ENCODE measurements at regions not wholly inside any gene's neighbourhood (a gene's known extent, or its start where the extent isn't known, plus 50 kb on each side); places are given as distances from the start of the nearest gene placed in this dataset.

GRCh38 chr10:84900141-84900540 is 571.8 kb downstream of the CCSER2 start:
- no peaks in the 10 kb centered on the region for H3K9me3 Mint-ChIP-seq
- CTCF ChIA-PET, result no interaction called here
- no peaks in the 10 kb centered on the region for H3K36me3 Mint-ChIP-seq (ENCODE audit: low read depth)
- H3K27me3 Mint-ChIP-seq (ENCODE audit: low read depth), result peaks cover 3% of the 10 kb centered on the region
- no peak overlapping the region for H3K27ac Mint-ChIP-seq
- intact Hi-C loops (cut with micrococcal nuclease), result no loop called here
- DNase-seq, result no peak
- no peak overlapping the region for H3K4me3 Mint-ChIP-seq
- H3K4me1 Mint-ChIP-seq (ENCODE audit: low read depth), result no peaks in the 10 kb centered on the region

- CTCF ChIA-PET, result no interaction called here
- H3K27me3 Mint-ChIP-seq (ENCODE audit: low read depth), result peaks cover 3% of the 10 kb centered on the region
- no peaks in the 10 kb centered on the region for H3K36me3 Mint-ChIP-seq (ENCODE audit: low read depth)
- H3K27ac Mint-ChIP-seq, result no peak overlapping the region
- DNase-seq, result no peak
- no peaks in the 10 kb centered on the region for H3K4me1 Mint-ChIP-seq (ENCODE audit: low read depth)
- intact Hi-C loops (cut with micrococcal nuclease), result no loop called here
- H3K9me3 Mint-ChIP-seq, result no peaks in the 10 kb centered on the region
- H3K4me3 Mint-ChIP-seq, result no peak overlapping the region
These were observed 573.5 kb downstream of the CCSER2 start for GRCh38 chr10:84901885-84902284.

- CTCF ChIA-PET, result no interaction called here
- peaks cover 3% of the 10 kb centered on the region for H3K27me3 Mint-ChIP-seq (ENCODE audit: low read depth)
- no peaks in the 10 kb centered on the region for H3K36me3 Mint-ChIP-seq (ENCODE audit: low read depth)
- H3K9me3 Mint-ChIP-seq, result no peaks in the 10 kb centered on the region
- DNase-seq, result no peak
- H3K4me1 Mint-ChIP-seq (ENCODE audit: low read depth), result no peaks in the 10 kb centered on the region
- H3K4me3 Mint-ChIP-seq, result no peak overlapping the region
- intact Hi-C loops (cut with micrococcal nuclease), result no loop called here
- H3K27ac Mint-ChIP-seq, result no peak overlapping the region
These were observed 574.2 kb downstream of the CCSER2 start for GRCh38 chr10:84902553-84902952.

GRCh38 chr10:84903320-84903719 is 574.9 kb downstream of the CCSER2 start:
- peaks cover 3% of the 10 kb centered on the region for H3K27me3 Mint-ChIP-seq (ENCODE audit: low read depth)
- H3K9me3 Mint-ChIP-seq, result no peaks in the 10 kb centered on the region
- no peaks in the 10 kb centered on the region for H3K4me1 Mint-ChIP-seq (ENCODE audit: low read depth)
- intact Hi-C loops (cut with micrococcal nuclease), result no loop called here
- CTCF ChIA-PET, result no interaction called here
- H3K27ac Mint-ChIP-seq, result no peak overlapping the region
- H3K36me3 Mint-ChIP-seq (ENCODE audit: low read depth), result no peaks in the 10 kb centered on the region
- no peak overlapping the region for H3K4me3 Mint-ChIP-seq
- DNase-seq, result no peak

- no peak for DNase-seq
- intact Hi-C loops (cut with micrococcal nuclease), result no loop called here
- H3K4me3 Mint-ChIP-seq, result no peak overlapping the region
- H3K36me3 Mint-ChIP-seq (ENCODE audit: low read depth), result no peaks in the 10 kb centered on the region
- H3K4me1 Mint-ChIP-seq (ENCODE audit: low read depth), result no peaks in the 10 kb centered on the region
- no peak overlapping the region for H3K27ac Mint-ChIP-seq
- CTCF ChIA-PET, result no interaction called here
- peaks cover 2% of the 10 kb centered on the region for H3K27me3 Mint-ChIP-seq (ENCODE audit: low read depth)
- H3K9me3 Mint-ChIP-seq, result no peaks in the 10 kb centered on the region
These were observed 579.1 kb downstream of the CCSER2 start for GRCh38 chr10:84907461-84908009.

- CTCF ChIA-PET, result no interaction called here
- intact Hi-C loops (cut with micrococcal nuclease), result no loop called here
- no peaks in the 10 kb centered on the region for H3K9me3 Mint-ChIP-seq
- peaks cover 2% of the 10 kb centered on the region for H3K27me3 Mint-ChIP-seq (ENCODE audit: low read depth)
- no peaks in the 10 kb centered on the region for H3K36me3 Mint-ChIP-seq (ENCODE audit: low read depth)
- no peaks in the 10 kb centered on the region for H3K4me1 Mint-ChIP-seq (ENCODE audit: low read depth)
- no peak overlapping the region for H3K27ac Mint-ChIP-seq
- no peak overlapping the region for H3K4me3 Mint-ChIP-seq
- no peak for DNase-seq
These were observed 580.1 kb downstream of the CCSER2 start for GRCh38 chr10:84908491-84908890.

- Mint-ChIP-seq H3K4me3 (no peak overlapping the region), H3K27ac (no peak overlapping the region), H3K27me3 (ENCODE audit: low read depth) (peaks cover 8% of the 10 kb centered on the region), H3K36me3 (ENCODE audit: low read depth) (no peaks in the 10 kb centered on the region), H3K4me1 (ENCODE audit: low read depth) (no peaks in the 10 kb centered on the region), H3K9me3 (peaks cover 8% of the 10 kb centered on the region)
- intact Hi-C loops (cut with micrococcal nuclease), result no loop called here
- DNase-seq, result no peak
- CTCF ChIA-PET, result no interaction called here
These were observed 593.3 kb downstream of the CCSER2 start for GRCh38 chr10:84921701-84922100.

GRCh38 chr10:84924131-84924530 is 595.7 kb downstream of the CCSER2 start:
- H3K36me3 Mint-ChIP-seq (ENCODE audit: low read depth), result no peaks in the 10 kb centered on the region
- DNase-seq, result no peak
- intact Hi-C loops (cut with micrococcal nuclease), result no loop called here
- H3K27ac Mint-ChIP-seq, result no peak overlapping the region
- peaks cover 8% of the 10 kb centered on the region for H3K27me3 Mint-ChIP-seq (ENCODE audit: low read depth)
- H3K9me3 Mint-ChIP-seq, result no peaks in the 10 kb centered on the region
- CTCF ChIA-PET, result no interaction called here
- no peaks in the 10 kb centered on the region for H3K4me1 Mint-ChIP-seq (ENCODE audit: low read depth)
- H3K4me3 Mint-ChIP-seq, result no peak overlapping the region

- H3K4me3 Mint-ChIP-seq, result no peak overlapping the region
- no peaks in the 10 kb centered on the region for H3K36me3 Mint-ChIP-seq (ENCODE audit: low read depth)
- no peaks in the 10 kb centered on the region for H3K4me1 Mint-ChIP-seq (ENCODE audit: low read depth)
- intact Hi-C loops (cut with micrococcal nuclease), result no loop called here
- no peak overlapping the region for H3K27ac Mint-ChIP-seq
- no peak for DNase-seq
- no peaks in the 10 kb centered on the region for H3K9me3 Mint-ChIP-seq
- H3K27me3 Mint-ChIP-seq (ENCODE audit: low read depth), result peaks cover 8% of the 10 kb centered on the region
- CTCF ChIA-PET, result no interaction called here
These were observed 597.1 kb downstream of the CCSER2 start for GRCh38 chr10:84925495-84925894.

GRCh38 chr10:84933402-84933801 is 605.0 kb downstream of the CCSER2 start:
- H3K4me1 Mint-ChIP-seq (ENCODE audit: low read depth), result no peaks in the 10 kb centered on the region
- CTCF ChIA-PET, result no interaction called here
- H3K9me3 Mint-ChIP-seq, result no peaks in the 10 kb centered on the region
- H3K27me3 Mint-ChIP-seq (ENCODE audit: low read depth), result peaks cover 12% of the 10 kb centered on the region
- H3K4me3 Mint-ChIP-seq, result no peak overlapping the region
- H3K36me3 Mint-ChIP-seq (ENCODE audit: low read depth), result no peaks in the 10 kb centered on the region
- intact Hi-C loops (cut with micrococcal nuclease), result no loop called here
- no peak for DNase-seq
- H3K27ac Mint-ChIP-seq, result no peak overlapping the region

GRCh38 chr10:84935772-84936171 is 607.4 kb downstream of the CCSER2 start:
- DNase-seq, result no peak
- Mint-ChIP-seq H3K4me1 (ENCODE audit: low read depth) (no peaks in the 10 kb centered on the region), H3K9me3 (no peaks in the 10 kb centered on the region), H3K36me3 (ENCODE audit: low read depth) (no peaks in the 10 kb centered on the region), H3K27me3 (ENCODE audit: low read depth) (peaks cover 12% of the 10 kb centered on the region), H3K27ac (no peak overlapping the region), H3K4me3 (no peak overlapping the region)
- CTCF ChIA-PET, result no interaction called here
- intact Hi-C loops (cut with micrococcal nuclease), result no loop called here

- intact Hi-C loops (cut with micrococcal nuclease), result no loop called here
- DNase-seq, result no peak
- H3K36me3 Mint-ChIP-seq (ENCODE audit: low read depth), result no peaks in the 10 kb centered on the region
- H3K9me3 Mint-ChIP-seq, result no peaks in the 10 kb centered on the region
- H3K4me3 Mint-ChIP-seq, result no peak overlapping the region
- peaks cover 5% of the 10 kb centered on the region for H3K27me3 Mint-ChIP-seq (ENCODE audit: low read depth)
- CTCF ChIA-PET, result no interaction called here
- no peak overlapping the region for H3K27ac Mint-ChIP-seq
- no peaks in the 10 kb centered on the region for H3K4me1 Mint-ChIP-seq (ENCODE audit: low read depth)
These were observed 609.9 kb downstream of the CCSER2 start for GRCh38 chr10:84938117-84938905.

GRCh38 chr10:84943541-84943940 is 615.2 kb downstream of the CCSER2 start:
- intact Hi-C loops (cut with micrococcal nuclease), result no loop called here
- CTCF ChIA-PET, result no interaction called here
- H3K4me1 Mint-ChIP-seq (ENCODE audit: low read depth), result no peaks in the 10 kb centered on the region
- no peaks in the 10 kb centered on the region for H3K36me3 Mint-ChIP-seq (ENCODE audit: low read depth)
- no peaks in the 10 kb centered on the region for H3K27me3 Mint-ChIP-seq (ENCODE audit: low read depth)
- no peak overlapping the region for H3K4me3 Mint-ChIP-seq
- no peaks in the 10 kb centered on the region for H3K9me3 Mint-ChIP-seq
- no peak for DNase-seq
- H3K27ac Mint-ChIP-seq, result no peak overlapping the region
